ENCODE measurements at regions not wholly inside any gene's neighbourhood (a gene's known extent, or its start where the extent isn't known, plus 50 kb on each side); places are given as distances from the start of the nearest gene placed in this dataset.

GRCh38 chr13:31853643-31854326, 114.5 kb downstream of the RXFP2 start:
- Histone ChIP-seq H3K79me2 (ENCODE audit: insufficient read depth, low read length) (no peaks in the 10 kb centered on the region), H2AFZ (ENCODE audit: low read length) (no peak overlapping the region), H3K9me2 (replicated peaks; ENCODE audit: low read depth, low read length) (no peaks in the 10 kb centered on the region), H4K20me1 (ENCODE audit: insufficient read depth, low read length, poor library complexity, severe bottlenecking) (no peaks in the 10 kb centered on the region), H3K27me3 (ENCODE audit: insufficient read depth, low read length, poor library complexity, severe bottlenecking) (no peaks in the 10 kb centered on the region), H3K4me3 (ENCODE audit: low read length, poor library complexity, severe bottlenecking) (no peak overlapping the region), H3K4me1 (ENCODE audit: insufficient read depth, low read length, poor library complexity, severe bottlenecking) (no peaks in the 10 kb centered on the region), H3K9ac (ENCODE audit: low read depth, low read length, poor library complexity, severe bottlenecking) (no peak overlapping the region), H3K36me3 (ENCODE audit: insufficient read depth, low read length) (no peaks in the 10 kb centered on the region), H3F3A (ENCODE audit: low read depth) (no peaks in the 10 kb centered on the region), H3K9me3 (ENCODE audit: insufficient read depth, low read depth, low read length) (no peaks in the 10 kb centered on the region), H3K4me2 (ENCODE audit: low read depth, low read length, poor library complexity, severe bottlenecking) (no peak overlapping the region)
- TF ChIP-seq EZH2phosphoT487 (IDR thresholded peaks at IDR 0.05; ENCODE audit: borderline replicate concordance) (no peak), CTCF (conservative IDR thresholded peaks at IDR 0.05; ENCODE audit: low read length) (no peak)

- H2AFZ ChIP-seq (ENCODE audit: low read length) = no peak overlapping the region
- H3K27me3 ChIP-seq (ENCODE audit: insufficient read depth, low read length, poor library complexity, severe bottlenecking) = no peaks in the 10 kb centered on the region
- no peak for TF ChIP-seq CTCF (conservative IDR thresholded peaks at IDR 0.05; ENCODE audit: low read length)
- no peak for TF ChIP-seq EZH2phosphoT487 (IDR thresholded peaks at IDR 0.05; ENCODE audit: borderline replicate concordance)
- H3K4me3 ChIP-seq (ENCODE audit: low read length, poor library complexity, severe bottlenecking) = no peak overlapping the region
- no peaks in the 10 kb centered on the region for H3F3A ChIP-seq (ENCODE audit: low read depth)
- H3K9me2 ChIP-seq (replicated peaks; ENCODE audit: low read depth, low read length) = no peaks in the 10 kb centered on the region
- H3K36me3 ChIP-seq (ENCODE audit: insufficient read depth, low read length) = no peaks in the 10 kb centered on the region
- H4K20me1 ChIP-seq (ENCODE audit: insufficient read depth, low read length, poor library complexity, severe bottlenecking) = no peaks in the 10 kb centered on the region
- no peaks in the 10 kb centered on the region for H3K9me3 ChIP-seq (ENCODE audit: insufficient read depth, low read depth, low read length)
- no peaks in the 10 kb centered on the region for H3K79me2 ChIP-seq (ENCODE audit: insufficient read depth, low read length)
- H3K4me1 ChIP-seq (ENCODE audit: insufficient read depth, low read length, poor library complexity, severe bottlenecking) = peaks cover 18% of the 10 kb centered on the region
- no peak overlapping the region for H3K4me2 ChIP-seq (ENCODE audit: low read depth, low read length, poor library complexity, severe bottlenecking)
- H3K9ac ChIP-seq (ENCODE audit: low read depth, low read length, poor library complexity, severe bottlenecking) = no peak overlapping the region
Observed at GRCh38 chr13:31859571-31859970, 120.2 kb downstream of the RXFP2 start.

GRCh38 chr13:31860002-31860401, 120.7 kb downstream of the RXFP2 start:
- Histone ChIP-seq H3K4me3 (ENCODE audit: low read length, poor library complexity, severe bottlenecking) (no peak overlapping the region), H3K9me2 (replicated peaks; ENCODE audit: low read depth, low read length) (no peaks in the 10 kb centered on the region), H3F3A (ENCODE audit: low read depth) (peaks cover under 1% of the 10 kb centered on the region; the same call in 1 of the 2 replicates), H3K79me2 (ENCODE audit: insufficient read depth, low read length) (no peaks in the 10 kb centered on the region), H3K4me2 (ENCODE audit: low read depth, low read length, poor library complexity, severe bottlenecking) (no peak overlapping the region), H3K9ac (ENCODE audit: low read depth, low read length, poor library complexity, severe bottlenecking) (no peak overlapping the region), H4K20me1 (ENCODE audit: insufficient read depth, low read length, poor library complexity, severe bottlenecking) (no peaks in the 10 kb centered on the region), H2AFZ (ENCODE audit: low read length) (no peak overlapping the region), H3K9me3 (ENCODE audit: insufficient read depth, low read depth, low read length) (no peaks in the 10 kb centered on the region), H3K4me1 (ENCODE audit: insufficient read depth, low read length, poor library complexity, severe bottlenecking) (peaks cover 19% of the 10 kb centered on the region), H3K27me3 (ENCODE audit: insufficient read depth, low read length, poor library complexity, severe bottlenecking) (no peaks in the 10 kb centered on the region), H3K36me3 (ENCODE audit: insufficient read depth, low read length) (no peaks in the 10 kb centered on the region)
- TF ChIP-seq CTCF (conservative IDR thresholded peaks at IDR 0.05; ENCODE audit: low read length) = no peak
- TF ChIP-seq EZH2phosphoT487 (IDR thresholded peaks at IDR 0.05; ENCODE audit: borderline replicate concordance) = no peak
